Upper lobe of left lung (tissue), 4 donors: ENCODE measurements at regions not wholly inside any gene's neighbourhood (a gene's known extent, or its start where the extent isn't known, plus 50 kb on each side); places are given as distances from the start of the nearest gene placed in this dataset.

Source experiments
- CTCF ChIP-seq, 6 experiments: fragments of 450-650 bp in 4 of 6; fragments of 200-600 bp in 2 of 6; sonication (generic) in 2 of 6; IDR thresholded peaks; one replicate each; pipeline ENCODE4 v1.5.1; 2016 to 2019; ENCODE audit warnings: antibody characterized with exemption in 6 of 6
- EP300 ChIP-seq, 4 donors: sonication (generic); formaldehyde crosslinking; IDR thresholded peaks; one replicate each; pipeline ENCODE4 v1.5.1; 2017; ENCODE audit warnings: antibody characterized with exemption in 4 of 4, control low read depth in 2 of 4
- POLR2A ChIP-seq, 4 donors: fragments of 450-650 bp; IDR thresholded peaks; one replicate each; pipeline ENCODE4 v1.5.1; 2016 to 2017; ENCODE audit warnings: antibody characterized with exemption in 4 of 4, mild to moderate bottlenecking in 2 of 4
- POLR2AphosphoS5 ChIP-seq, 2 donors: sonication (generic); formaldehyde crosslinking; IDR thresholded peaks; one replicate each; pipeline ENCODE4 v1.5.1; 2017; ENCODE audit warnings: antibody characterized with exemption in 2 of 2

- TF ChIP-seq POLR2A (IDR thresholded peaks at IDR 0.05) (no peak), CTCF (IDR thresholded peaks at IDR 0.05) (no peak), POLR2AphosphoS5 (IDR thresholded peaks at IDR 0.05) (no peak), EP300 (IDR thresholded peaks at IDR 0.05) (no peak)
Observed at GRCh38 chr13:74533226-74533625, 399.0 kb upstream of the KLF12 start.
